ENCODE measurements at regions not wholly inside any gene's neighbourhood (a gene's known extent, or its start where the extent isn't known, plus 50 kb on each side); places are given as distances from the start of the nearest gene placed in this dataset.

DNA sequence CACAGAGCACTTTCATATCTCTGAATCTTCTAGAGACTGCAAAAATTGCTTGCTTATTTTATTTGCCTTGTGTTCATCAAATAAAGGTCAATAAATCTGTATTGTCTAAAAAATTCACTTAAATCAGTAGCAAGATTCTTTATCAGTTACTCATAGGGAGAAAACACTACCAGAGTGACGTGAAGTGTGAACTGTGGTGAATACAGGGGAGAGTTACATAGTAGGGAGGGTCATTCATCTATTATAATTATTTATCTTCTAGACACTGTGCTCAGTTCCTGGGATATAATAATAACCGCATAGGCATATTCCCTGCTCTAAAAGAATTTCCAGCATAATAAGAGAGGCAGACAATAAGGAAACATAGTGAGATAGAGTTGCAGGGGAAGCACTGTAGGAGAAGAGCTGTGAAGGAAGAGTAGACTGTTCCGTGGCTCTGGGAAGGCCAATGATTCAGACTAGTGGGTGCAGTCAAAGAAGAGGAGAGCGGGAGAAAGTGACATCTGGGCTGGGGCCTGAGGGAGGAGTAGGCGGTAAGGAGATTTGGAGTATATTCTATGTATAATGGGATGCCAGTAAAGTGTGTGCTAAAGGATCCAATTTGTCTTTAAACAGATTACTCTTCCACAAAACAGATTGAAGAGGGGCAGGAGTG is 84.0 kb upstream of the TDRD3 start:
- no peak overlapping the region for H2AFZ ChIP-seq (ENCODE audit: low read depth, low read length)
- H3K36me3 ChIP-seq (ENCODE audit: insufficient read depth, low read length), result no peaks in the 10 kb centered on the region
- no peaks in the 10 kb centered on the region for H3K9me3 ChIP-seq (ENCODE audit: low read length)
- no peaks in the 10 kb centered on the region for H3K4me1 ChIP-seq (ENCODE audit: insufficient read depth, low read length)
- H3K27me3 ChIP-seq (ENCODE audit: insufficient read depth, low read length), result no peaks in the 10 kb centered on the region
- H3K4me3 ChIP-seq (ENCODE audit: low read length), result no peak overlapping the region

DNA sequence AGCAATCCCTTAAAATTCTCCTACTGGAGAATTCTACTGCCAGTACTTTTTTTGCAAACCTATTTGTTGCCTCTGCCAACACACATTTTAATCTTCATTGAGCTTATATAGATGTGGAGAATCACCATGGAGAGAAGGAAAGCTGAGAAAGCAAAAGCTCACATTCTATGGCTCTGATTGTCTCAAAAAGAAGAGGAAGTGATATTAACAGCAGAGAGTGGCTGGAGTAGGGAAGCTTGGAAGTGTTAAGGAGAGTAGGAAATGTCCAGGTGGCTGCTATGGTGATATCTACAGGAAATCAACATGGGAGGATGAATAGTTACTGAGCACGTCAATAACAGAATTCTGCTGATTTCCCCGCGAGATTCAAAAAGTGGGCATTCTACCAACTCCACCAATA is 78.8 kb upstream of the TDRD3 start:
- Histone ChIP-seq H3K36me3 (ENCODE audit: insufficient read depth, low read length) (no peaks in the 10 kb centered on the region), H3K4me1 (ENCODE audit: insufficient read depth, low read length) (no peaks in the 10 kb centered on the region), H3K27me3 (ENCODE audit: insufficient read depth, low read length) (no peaks in the 10 kb centered on the region), H2AFZ (ENCODE audit: low read depth, low read length) (no peak overlapping the region), H3K9me3 (ENCODE audit: low read length) (no peaks in the 10 kb centered on the region), H3K4me3 (ENCODE audit: low read length) (no peak overlapping the region)

GRCh38 chr13:60324131-60324530 is 72.9 kb upstream of the TDRD3 start:
- Histone ChIP-seq H3K4me3 (ENCODE audit: low read length) (no peak overlapping the region), H2AFZ (ENCODE audit: low read depth, low read length) (no peak overlapping the region), H3K27me3 (ENCODE audit: insufficient read depth, low read length) (no peaks in the 10 kb centered on the region), H3K9me3 (ENCODE audit: low read length) (no peaks in the 10 kb centered on the region), H3K4me1 (ENCODE audit: insufficient read depth, low read length) (no peaks in the 10 kb centered on the region), H3K36me3 (ENCODE audit: insufficient read depth, low read length) (no peaks in the 10 kb centered on the region)

GRCh38 chr13:60326273-60326672 is 70.7 kb upstream of the TDRD3 start:
- H2AFZ ChIP-seq (ENCODE audit: low read depth, low read length), result no peak overlapping the region
- no peaks in the 10 kb centered on the region for H3K4me1 ChIP-seq (ENCODE audit: insufficient read depth, low read length)
- no peaks in the 10 kb centered on the region for H3K27me3 ChIP-seq (ENCODE audit: insufficient read depth, low read length)
- H3K4me3 ChIP-seq (ENCODE audit: low read length), result no peak overlapping the region
- H3K9me3 ChIP-seq (ENCODE audit: low read length), result no peaks in the 10 kb centered on the region
- no peaks in the 10 kb centered on the region for H3K36me3 ChIP-seq (ENCODE audit: insufficient read depth, low read length)

- Histone ChIP-seq H3K4me3 (ENCODE audit: low read length) (no peak overlapping the region), H3K4me1 (ENCODE audit: insufficient read depth, low read length) (no peaks in the 10 kb centered on the region), H3K36me3 (ENCODE audit: insufficient read depth, low read length) (no peaks in the 10 kb centered on the region), H3K9me3 (ENCODE audit: low read length) (no peaks in the 10 kb centered on the region), H3K27me3 (ENCODE audit: insufficient read depth, low read length) (no peaks in the 10 kb centered on the region), H2AFZ (ENCODE audit: low read depth, low read length) (no peak overlapping the region)
These were observed 69.5 kb upstream of the TDRD3 start for GRCh38 chr13:60327511-60327910.

GRCh38 chr13:60328073-60328472 is 68.9 kb upstream of the TDRD3 start:
- H3K9me3 ChIP-seq (ENCODE audit: low read length), result no peaks in the 10 kb centered on the region
- no peaks in the 10 kb centered on the region for H3K27me3 ChIP-seq (ENCODE audit: insufficient read depth, low read length)
- no peaks in the 10 kb centered on the region for H3K36me3 ChIP-seq (ENCODE audit: insufficient read depth, low read length)
- no peak overlapping the region for H2AFZ ChIP-seq (ENCODE audit: low read depth, low read length)
- no peaks in the 10 kb centered on the region for H3K4me1 ChIP-seq (ENCODE audit: insufficient read depth, low read length)
- H3K4me3 ChIP-seq (ENCODE audit: low read length), result no peak overlapping the region

DNA sequence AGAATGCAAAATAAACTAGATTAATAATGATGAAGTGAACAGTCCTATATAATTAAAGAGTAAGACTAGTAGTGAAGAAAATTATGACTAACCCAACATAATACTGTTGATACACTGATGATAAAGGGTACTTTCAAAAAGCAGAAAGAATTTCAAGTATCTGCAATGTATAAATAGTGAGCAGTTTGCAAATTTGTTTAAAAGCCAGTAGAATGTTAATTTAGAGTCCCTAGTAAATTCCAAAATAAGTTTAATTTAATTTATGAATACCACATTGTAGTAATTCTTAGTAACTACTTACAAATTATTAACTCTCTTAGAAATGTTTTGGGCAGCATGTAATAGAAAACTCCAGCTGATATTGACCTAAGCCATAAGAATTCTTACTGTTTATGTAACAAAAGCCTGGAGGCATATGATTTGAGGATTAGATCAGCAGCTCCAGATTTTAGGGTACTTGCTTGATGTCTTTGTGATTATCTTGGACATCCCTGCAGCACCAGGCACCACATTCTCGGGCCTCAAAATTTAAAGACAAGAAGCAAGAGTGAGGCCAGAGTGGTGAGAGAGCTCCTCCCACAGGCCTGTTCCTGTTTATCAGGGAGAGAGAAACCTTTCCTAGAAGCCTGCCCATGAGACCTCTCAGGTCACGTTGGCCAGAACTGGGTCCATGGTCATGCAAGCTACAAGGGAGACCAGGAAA is 67.6 kb upstream of the TDRD3 start:
- no peak overlapping the region for H3K4me3 ChIP-seq (ENCODE audit: low read length)
- no peaks in the 10 kb centered on the region for H3K36me3 ChIP-seq (ENCODE audit: insufficient read depth, low read length)
- no peak overlapping the region for H2AFZ ChIP-seq (ENCODE audit: low read depth, low read length)
- H3K9me3 ChIP-seq (ENCODE audit: low read length), result no peaks in the 10 kb centered on the region
- H3K4me1 ChIP-seq (ENCODE audit: insufficient read depth, low read length), result no peaks in the 10 kb centered on the region
- H3K27me3 ChIP-seq (ENCODE audit: insufficient read depth, low read length), result no peaks in the 10 kb centered on the region

DNA sequence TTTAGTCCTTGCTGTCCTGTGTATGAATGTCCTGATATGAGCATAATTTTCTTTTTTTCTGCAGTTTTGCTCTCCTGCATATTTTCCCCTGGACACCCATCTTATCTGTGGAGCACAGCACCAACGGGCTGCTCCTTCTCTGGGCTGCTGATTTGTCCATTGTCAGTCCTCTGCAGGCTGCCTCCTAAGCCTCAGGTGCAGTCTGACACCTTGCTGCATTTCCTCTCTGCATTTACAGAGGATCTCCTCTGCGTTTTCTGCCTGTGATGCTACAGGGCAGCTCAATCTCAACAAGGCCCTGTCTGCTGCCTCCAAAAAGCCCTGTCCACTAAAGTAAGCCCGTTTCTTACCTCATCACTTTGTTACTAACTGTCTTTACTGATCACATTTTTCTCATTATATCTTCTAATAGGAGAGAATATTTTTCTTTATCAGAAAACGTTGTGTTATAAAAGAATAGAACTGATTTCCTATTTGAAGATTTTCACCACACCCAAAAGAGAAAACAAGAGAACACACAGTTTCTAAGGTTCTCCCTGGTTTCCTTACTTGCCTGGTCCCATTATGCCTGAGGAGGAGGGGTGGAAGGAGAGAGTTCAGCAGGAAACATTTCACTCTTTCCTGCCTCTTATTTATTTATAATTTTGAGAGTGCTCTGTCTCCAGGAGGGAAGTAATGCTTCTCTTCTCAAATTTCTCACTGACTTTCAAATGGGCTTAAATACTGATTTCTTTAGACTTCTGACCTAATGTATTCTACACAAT is 65.6 kb upstream of the TDRD3 start:
- Histone ChIP-seq H3K27me3 (ENCODE audit: insufficient read depth, low read length) (no peaks in the 10 kb centered on the region), H3K36me3 (ENCODE audit: insufficient read depth, low read length) (no peaks in the 10 kb centered on the region), H3K4me3 (ENCODE audit: low read length) (no peak overlapping the region), H2AFZ (ENCODE audit: low read depth, low read length) (peak overlapping the region; percentile 36), H3K9me3 (ENCODE audit: low read length) (no peaks in the 10 kb centered on the region), H3K4me1 (ENCODE audit: insufficient read depth, low read length) (no peaks in the 10 kb centered on the region)

GRCh38 chr13:60332682-60333081 is 64.3 kb upstream of the TDRD3 start:
- Histone ChIP-seq H3K9me3 (ENCODE audit: low read length) (no peaks in the 10 kb centered on the region), H3K4me1 (ENCODE audit: insufficient read depth, low read length) (no peaks in the 10 kb centered on the region), H2AFZ (ENCODE audit: low read depth, low read length) (no peak overlapping the region), H3K36me3 (ENCODE audit: insufficient read depth, low read length) (no peaks in the 10 kb centered on the region), H3K27me3 (ENCODE audit: insufficient read depth, low read length) (no peaks in the 10 kb centered on the region), H3K4me3 (ENCODE audit: low read length) (no peak overlapping the region)

DNA sequence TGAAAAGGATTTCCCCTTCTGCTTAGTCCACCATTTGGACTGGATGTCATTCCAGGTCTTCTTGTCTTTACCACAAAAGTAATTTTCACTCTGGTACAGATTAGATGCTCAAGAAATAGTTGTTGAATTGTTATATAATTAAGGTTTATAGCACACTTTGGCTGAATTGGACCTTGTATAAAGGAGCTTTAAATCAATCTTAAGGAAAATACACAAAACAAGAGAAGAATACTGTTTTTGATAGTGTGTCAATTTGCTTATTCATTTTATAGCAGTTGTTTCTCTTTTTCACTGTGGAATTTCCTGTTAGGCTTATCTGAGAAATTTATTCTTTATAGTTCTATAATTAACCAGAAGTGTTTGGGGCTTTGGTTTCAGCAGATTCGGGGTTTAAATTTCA is 62.7 kb upstream of the TDRD3 start:
- Histone ChIP-seq H3K27me3 (ENCODE audit: insufficient read depth, low read length) (no peaks in the 10 kb centered on the region), H3K4me1 (ENCODE audit: insufficient read depth, low read length) (no peaks in the 10 kb centered on the region), H3K4me3 (ENCODE audit: low read length) (no peak overlapping the region), H3K9me3 (ENCODE audit: low read length) (no peaks in the 10 kb centered on the region), H3K36me3 (ENCODE audit: insufficient read depth, low read length) (no peaks in the 10 kb centered on the region), H2AFZ (ENCODE audit: low read depth, low read length) (no peak overlapping the region)

DNA sequence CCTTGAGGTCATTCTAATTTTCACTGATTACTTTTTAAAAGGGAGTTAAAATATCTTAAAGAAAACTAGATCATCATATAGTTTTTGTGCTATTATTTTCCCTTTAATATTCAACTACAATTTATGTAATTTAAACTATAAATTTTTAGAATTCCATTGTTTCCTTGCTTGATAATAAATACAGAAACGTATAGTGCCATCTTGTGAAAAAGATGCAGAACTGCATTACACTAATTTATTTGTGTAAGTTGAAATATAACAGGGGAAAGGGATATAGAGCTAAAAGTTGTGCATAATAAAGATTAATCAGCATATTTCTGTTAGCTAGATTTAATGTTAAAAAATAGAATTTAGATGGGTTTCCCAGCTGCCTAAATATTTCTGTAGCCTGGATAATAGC is 61.5 kb upstream of the TDRD3 start:
- H3K36me3 ChIP-seq (ENCODE audit: insufficient read depth, low read length), result no peaks in the 10 kb centered on the region
- no peak overlapping the region for H3K4me3 ChIP-seq (ENCODE audit: low read length)
- H3K9me3 ChIP-seq (ENCODE audit: low read length), result no peaks in the 10 kb centered on the region
- H3K4me1 ChIP-seq (ENCODE audit: insufficient read depth, low read length), result no peaks in the 10 kb centered on the region
- no peak overlapping the region for H2AFZ ChIP-seq (ENCODE audit: low read depth, low read length)
- H3K27me3 ChIP-seq (ENCODE audit: insufficient read depth, low read length), result no peaks in the 10 kb centered on the region

DNA sequence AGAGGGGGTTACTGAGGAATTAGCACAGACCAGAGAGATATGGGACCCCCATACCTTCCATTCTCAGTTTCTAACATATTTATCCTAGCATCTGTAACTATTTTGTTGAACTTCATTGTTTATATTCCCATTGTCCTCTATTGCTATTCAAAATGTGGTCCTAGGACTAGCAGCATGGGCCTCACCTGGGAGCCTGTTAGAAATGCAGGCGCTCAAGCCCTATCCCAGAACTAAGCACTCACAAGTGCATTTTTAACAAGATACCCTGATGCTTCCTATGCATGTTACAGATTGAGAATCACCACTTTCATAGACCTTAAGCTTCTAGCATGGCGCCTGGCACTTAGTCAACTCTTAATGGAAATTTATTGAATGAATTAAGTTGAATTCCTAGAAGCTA is 58.3 kb upstream of the TDRD3 start:
- no peak overlapping the region for H3K4me3 ChIP-seq (ENCODE audit: low read length)
- no peaks in the 10 kb centered on the region for H3K36me3 ChIP-seq (ENCODE audit: insufficient read depth, low read length)
- no peaks in the 10 kb centered on the region for H3K9me3 ChIP-seq (ENCODE audit: low read length)
- H2AFZ ChIP-seq (ENCODE audit: low read depth, low read length), result no peak overlapping the region
- no peaks in the 10 kb centered on the region for H3K4me1 ChIP-seq (ENCODE audit: insufficient read depth, low read length)
- no peaks in the 10 kb centered on the region for H3K27me3 ChIP-seq (ENCODE audit: insufficient read depth, low read length)

GRCh38 chr13:60343978-60344377 is 53.0 kb upstream of the TDRD3 start:
- H2AFZ ChIP-seq (ENCODE audit: low read depth, low read length), result no peak overlapping the region
- no peak overlapping the region for H3K4me3 ChIP-seq (ENCODE audit: low read length)
- H3K36me3 ChIP-seq (ENCODE audit: insufficient read depth, low read length), result no peaks in the 10 kb centered on the region
- H3K4me1 ChIP-seq (ENCODE audit: insufficient read depth, low read length), result no peaks in the 10 kb centered on the region
- no peaks in the 10 kb centered on the region for H3K27me3 ChIP-seq (ENCODE audit: insufficient read depth, low read length)
- H3K9me3 ChIP-seq (ENCODE audit: low read length), result no peaks in the 10 kb centered on the region

Data from neuron (in vitro differentiated cells).